COLO668 (cell line): ENCODE measurements at regions not wholly inside any gene's neighbourhood (a gene's known extent, or its start where the extent isn't known, plus 50 kb on each side); places are given as distances from the start of the nearest gene placed in this dataset.

Experiments used
- DNase-seq: peaks from one replicate; lab custom pipeline; 2025; ENCODE audit not compliant: unreplicated experiment; lab: John Stamatoyannopoulos, UW

- DNase-seq = no peak
Observed at GRCh38 chr2:183214680-183215079, 90.4 kb downstream of the NUP35 start.

GRCh38 chr2:183215917-183216316, 91.7 kb downstream of the NUP35 start:
- no peak for DNase-seq

- no peak for DNase-seq
Observed at GRCh38 chr2:183219888-183220287, 95.6 kb downstream of the NUP35 start.

GRCh38 chr2:183222751-183223150, 98.5 kb downstream of the NUP35 start:
- no peak for DNase-seq

GRCh38 chr2:183224948-183225347, 100.7 kb downstream of the NUP35 start:
- DNase-seq = no peak

- no peak for DNase-seq
Observed at GRCh38 chr2:183227176-183227575, 102.9 kb downstream of the NUP35 start.

GRCh38 chr2:183229386-183229785, 105.1 kb downstream of the NUP35 start:
- no peak for DNase-seq

- DNase-seq = no peak
Observed at GRCh38 chr2:183232161-183232865, 108.1 kb downstream of the NUP35 start.

- DNase-seq = peak; percentile 23
Observed at GRCh38 chr2:183242937-183243336, 118.7 kb downstream of the NUP35 start.

- no peak for DNase-seq
Observed at GRCh38 chr2:183243758-183244157, 119.5 kb downstream of the NUP35 start.

- DNase-seq = peak; percentile 60
Observed at GRCh38 chr2:183244300-183244844, 120.1 kb downstream of the NUP35 start.

- DNase-seq = no peak
Observed at GRCh38 chr2:183248866-183249567, 124.8 kb downstream of the NUP35 start.

- no peak for DNase-seq
Observed at GRCh38 chr2:183250061-183250460, 125.8 kb downstream of the NUP35 start.

GRCh38 chr2:183250472-183250871, 126.2 kb downstream of the NUP35 start:
- no peak for DNase-seq

GRCh38 chr2:183253441-183254130, 129.3 kb downstream of the NUP35 start:
- DNase-seq = no peak

GRCh38 chr2:183255411-183255810, 131.2 kb downstream of the NUP35 start:
- no peak for DNase-seq

GRCh38 chr2:183259921-183260320, 135.7 kb downstream of the NUP35 start:
- no peak for DNase-seq

- DNase-seq = no peak
Observed at GRCh38 chr2:183260527-183260926, 136.3 kb downstream of the NUP35 start.

GRCh38 chr2:183264890-183265535, 140.8 kb downstream of the NUP35 start:
- no peak for DNase-seq

GRCh38 chr2:183267148-183267827, 143.0 kb downstream of the NUP35 start:
- DNase-seq = no peak

GRCh38 chr2:183269956-183270355, 145.7 kb downstream of the NUP35 start:
- no peak for DNase-seq
